ENCODE measurements at regions not wholly inside any gene's neighbourhood (a gene's known extent, or its start where the extent isn't known, plus 50 kb on each side); places are given as distances from the start of the nearest gene placed in this dataset.

- Histone ChIP-seq H3K4me3 (no peak overlapping the region), H3K27ac (no peak overlapping the region), H3K27me3 (no peaks in the 10 kb centered on the region), H3K4me1 (no peaks in the 10 kb centered on the region), H3K36me3 (no peaks in the 10 kb centered on the region), H3K9me3 (no peaks in the 10 kb centered on the region)
- DNase-seq: no peak
- TF ChIP-seq CTCF (IDR thresholded peaks at IDR 0.05) (no peak), POLR2A (IDR thresholded peaks at IDR 0.05) (no peak), EP300 (IDR thresholded peaks at IDR 0.05) (no peak), POLR2AphosphoS5 (IDR thresholded peaks at IDR 0.05) (no peak)
- 45 to 58% methylated on average over 10 of the region's 10 CpGs for WGBS, 2 donors
- intact Hi-C loops (cut with DNase I): no loop called here
Observed at GRCh38 chr6:88519301-88520016, 353.3 kb upstream of the CNR1 start.

DNA sequence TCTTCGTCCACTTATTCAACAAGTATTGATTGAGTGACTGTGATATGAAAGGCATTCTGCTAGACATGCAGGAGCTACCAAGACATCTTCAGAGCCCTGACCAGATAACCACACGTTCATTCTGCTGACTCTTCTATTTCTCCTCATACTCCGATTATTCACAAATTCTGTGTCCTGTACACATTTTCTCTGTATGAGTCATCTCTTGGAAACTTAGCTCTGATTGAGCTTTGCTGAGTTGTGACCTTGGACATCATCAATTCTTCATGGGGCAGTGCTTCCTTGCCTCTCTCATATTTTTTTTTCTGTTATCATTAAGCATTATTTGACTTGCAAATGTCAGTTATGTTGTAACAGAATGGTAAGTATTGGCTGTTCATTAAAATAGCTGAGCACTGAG lies 351.6 kb upstream of the CNR1 start:
- no peaks in the 10 kb centered on the region for H3K9me3 ChIP-seq
- WGBS, 2 donors: 84 to 94% methylated on average over 3 of the region's 3 CpGs
- no peak overlapping the region for H3K27ac ChIP-seq
- intact Hi-C loops (cut with DNase I): no loop called here
- H3K36me3 ChIP-seq: no peaks in the 10 kb centered on the region
- no peak overlapping the region for H3K4me3 ChIP-seq
- DNase-seq: no peak
- TF ChIP-seq POLR2AphosphoS5 (IDR thresholded peaks at IDR 0.05) (no peak), POLR2A (IDR thresholded peaks at IDR 0.05) (no peak)
- no peaks in the 10 kb centered on the region for H3K27me3 ChIP-seq
- no peaks in the 10 kb centered on the region for H3K4me1 ChIP-seq

- Histone ChIP-seq H3K9me3 (no peaks in the 10 kb centered on the region), H3K4me1 (no peaks in the 10 kb centered on the region), H3K36me3 (no peaks in the 10 kb centered on the region), H3K4me3 (no peak overlapping the region), H3K27ac (no peak overlapping the region), H3K27me3 (no peaks in the 10 kb centered on the region)
- no peak for DNase-seq
- TF ChIP-seq EP300 (IDR thresholded peaks at IDR 0.05) (no peak), POLR2AphosphoS5 (IDR thresholded peaks at IDR 0.05) (no peak), POLR2A (IDR thresholded peaks at IDR 0.05) (no peak), CTCF (IDR thresholded peaks at IDR 0.05) (no peak)
- intact Hi-C loops (cut with DNase I): no loop called here
- WGBS, 2 donors: 82 to 92% methylated on average over 4 of the region's 4 CpGs
Observed at GRCh38 chr6:88513920-88514319, 347.8 kb upstream of the CNR1 start.

DNA sequence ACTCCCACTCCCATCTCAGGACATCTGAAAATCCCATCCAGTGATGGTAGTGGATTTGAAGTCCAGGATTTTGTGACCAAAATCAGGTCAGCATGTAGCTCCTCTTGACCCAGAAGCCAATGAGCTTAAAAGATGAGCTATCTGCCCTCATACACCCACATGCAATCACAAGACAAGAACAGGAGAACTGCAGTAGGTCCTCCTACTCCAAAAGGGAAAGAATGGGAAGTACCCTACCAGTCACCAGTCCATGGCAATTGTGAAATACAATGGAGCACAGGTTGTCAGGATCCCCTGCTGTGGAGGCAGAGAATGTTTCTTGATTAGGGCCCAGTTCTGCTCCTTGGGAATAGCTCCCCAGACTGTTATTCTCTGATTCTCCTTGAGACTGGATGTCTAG lies 347.3 kb upstream of the CNR1 start:
- Histone ChIP-seq H3K27me3 (no peaks in the 10 kb centered on the region), H3K4me3 (no peak overlapping the region), H3K27ac (no peak overlapping the region), H3K36me3 (no peaks in the 10 kb centered on the region), H3K9me3 (no peaks in the 10 kb centered on the region), H3K4me1 (no peaks in the 10 kb centered on the region)
- TF ChIP-seq EP300 (IDR thresholded peaks at IDR 0.05): no peak
- TF ChIP-seq CTCF (IDR thresholded peaks at IDR 0.05): no peak
- TF ChIP-seq POLR2A (IDR thresholded peaks at IDR 0.05): no peak
- TF ChIP-seq POLR2AphosphoS5 (IDR thresholded peaks at IDR 0.05): no peak
- no peak for DNase-seq
- intact Hi-C loops (cut with DNase I): no loop called here

GRCh38 chr6:88512951-88513350 lies 346.8 kb upstream of the CNR1 start:
- no peaks in the 10 kb centered on the region for H3K4me1 ChIP-seq
- WGBS, 2 donors: 40 to 70% methylated on average over 1 of the region's 1 CpG
- intact Hi-C loops (cut with DNase I): no loop called here
- DNase-seq: no peak
- H3K4me3 ChIP-seq: no peak overlapping the region
- H3K27ac ChIP-seq: no peak overlapping the region
- H3K9me3 ChIP-seq: no peaks in the 10 kb centered on the region
- no peaks in the 10 kb centered on the region for H3K36me3 ChIP-seq
- no peaks in the 10 kb centered on the region for H3K27me3 ChIP-seq
- TF ChIP-seq CTCF (IDR thresholded peaks at IDR 0.05): no peak
- no peak for TF ChIP-seq POLR2A (IDR thresholded peaks at IDR 0.05)
